ENCODE measurements at regions not wholly inside any gene's neighbourhood (a gene's known extent, or its start where the extent isn't known, plus 50 kb on each side); places are given as distances from the start of the nearest gene placed in this dataset.

DNA sequence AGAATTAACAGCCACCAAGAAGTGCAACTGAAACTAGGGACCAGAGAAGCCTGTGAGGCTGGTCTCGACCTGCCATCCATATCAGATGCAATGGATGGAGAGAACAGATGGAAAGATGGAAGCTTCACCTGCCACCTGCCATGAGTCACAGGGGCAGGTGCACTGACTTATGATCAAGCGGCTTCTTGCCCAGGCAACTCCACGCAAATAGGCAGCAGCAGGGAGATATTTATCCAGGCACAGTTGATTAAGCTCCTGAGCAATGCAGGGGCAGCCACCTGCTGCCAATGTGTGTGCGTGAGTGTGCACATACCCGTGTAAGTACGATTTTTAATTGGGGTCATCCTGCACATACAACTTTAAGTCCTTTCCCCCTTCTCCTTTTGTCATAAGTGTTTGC is 174.2 kb downstream of the PTPRU start:
- TF ChIP-seq, protein P1, sequence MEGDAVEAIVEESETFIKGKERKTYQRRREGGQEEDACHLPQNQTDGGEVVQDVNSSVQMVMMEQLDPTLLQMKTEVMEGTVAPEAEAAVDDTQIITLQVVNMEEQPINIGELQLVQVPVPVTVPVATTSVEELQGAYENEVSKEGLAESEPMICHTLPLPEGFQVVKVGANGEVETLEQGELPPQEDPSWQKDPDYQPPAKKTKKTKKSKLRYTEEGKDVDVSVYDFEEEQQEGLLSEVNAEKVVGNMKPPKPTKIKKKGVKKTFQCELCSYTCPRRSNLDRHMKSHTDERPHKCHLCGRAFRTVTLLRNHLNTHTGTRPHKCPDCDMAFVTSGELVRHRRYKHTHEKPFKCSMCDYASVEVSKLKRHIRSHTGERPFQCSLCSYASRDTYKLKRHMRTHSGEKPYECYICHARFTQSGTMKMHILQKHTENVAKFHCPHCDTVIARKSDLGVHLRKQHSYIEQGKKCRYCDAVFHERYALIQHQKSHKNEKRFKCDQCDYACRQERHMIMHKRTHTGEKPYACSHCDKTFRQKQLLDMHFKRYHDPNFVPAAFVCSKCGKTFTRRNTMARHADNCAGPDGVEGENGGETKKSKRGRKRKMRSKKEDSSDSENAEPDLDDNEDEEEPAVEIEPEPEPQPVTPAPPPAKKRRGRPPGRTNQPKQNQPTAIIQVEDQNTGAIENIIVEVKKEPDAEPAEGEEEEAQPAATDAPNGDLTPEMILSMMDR (IDR thresholded peaks at IDR 0.05) = no peak
- TF ChIP-seq POLR2A (IDR thresholded peaks at IDR 0.05) = no peak

Measured in thyroid gland (tissue), 4 donors.